M059J (cell line): ENCODE measurements at regions not wholly inside any gene's neighbourhood (a gene's known extent, or its start where the extent isn't known, plus 50 kb on each side); places are given as distances from the start of the nearest gene placed in this dataset.
"Not testable (repeated sequence)": the region's sequence is repeated elsewhere in the genome, so short reads cannot be mapped to it uniquely, and the experiment has no call there.

Experiments
- DNase-seq: peaks from one replicate; pipeline ENCODE4 v3.0.0-alpha.2; 2012; ENCODE audit warnings: low read depth

DNA sequence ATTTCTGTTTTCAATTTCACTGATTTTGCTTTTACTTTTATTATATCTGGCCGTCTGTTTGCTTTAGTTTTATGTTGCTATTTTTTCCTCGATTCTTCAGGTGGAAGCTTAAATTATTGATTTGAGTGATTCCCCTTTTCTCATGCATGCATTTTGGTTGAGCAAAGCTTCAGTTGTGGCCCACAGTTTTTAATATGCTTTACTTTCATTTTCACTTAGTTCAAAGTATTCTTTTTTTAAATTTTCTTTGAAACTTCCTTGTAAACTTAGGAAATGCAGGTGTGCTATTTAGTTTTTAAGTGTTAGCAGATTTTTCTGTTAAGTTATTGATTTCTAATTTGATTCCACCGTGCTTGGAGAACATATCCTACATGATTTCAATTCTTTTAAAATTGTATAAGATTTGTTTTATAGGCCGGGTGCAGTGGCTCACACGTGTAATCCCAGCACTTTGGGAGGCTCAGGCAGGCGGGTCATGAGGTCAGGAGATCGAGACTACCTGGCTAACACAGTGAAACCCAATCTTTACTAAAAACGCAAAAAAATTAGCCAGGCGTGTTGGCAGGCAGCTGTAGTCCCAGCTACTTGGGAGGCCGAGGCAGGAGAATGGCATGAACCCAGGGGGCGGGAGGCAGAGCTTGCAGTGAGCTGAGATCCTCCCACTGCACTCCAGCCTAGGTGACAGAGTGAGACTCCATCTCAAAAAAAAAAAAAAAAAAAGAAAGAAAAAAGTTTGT, 531.2 kb downstream of the KIF2B start:
- no peak for DNase-seq

DNA sequence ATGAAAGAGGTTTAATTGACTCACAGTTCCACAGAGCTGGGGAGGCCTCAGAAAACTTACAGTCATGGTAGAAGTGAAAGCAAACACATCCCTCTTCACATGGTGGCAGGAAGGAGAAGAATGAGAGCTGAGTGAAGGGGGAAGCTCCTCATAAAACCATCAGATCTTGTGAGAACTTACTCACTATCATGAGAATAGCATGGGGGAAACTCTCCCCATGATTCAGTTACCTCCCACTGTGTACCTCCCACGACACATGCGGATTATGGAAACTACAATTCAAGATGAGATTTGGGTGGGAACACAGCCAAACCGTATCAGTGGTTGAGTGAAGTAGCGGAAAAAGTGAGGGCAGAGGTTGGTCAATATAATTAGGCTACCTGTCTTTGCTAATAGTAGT, 538.3 kb downstream of the KIF2B start:
- DNase-seq, result not testable (repeated sequence)

DNA sequence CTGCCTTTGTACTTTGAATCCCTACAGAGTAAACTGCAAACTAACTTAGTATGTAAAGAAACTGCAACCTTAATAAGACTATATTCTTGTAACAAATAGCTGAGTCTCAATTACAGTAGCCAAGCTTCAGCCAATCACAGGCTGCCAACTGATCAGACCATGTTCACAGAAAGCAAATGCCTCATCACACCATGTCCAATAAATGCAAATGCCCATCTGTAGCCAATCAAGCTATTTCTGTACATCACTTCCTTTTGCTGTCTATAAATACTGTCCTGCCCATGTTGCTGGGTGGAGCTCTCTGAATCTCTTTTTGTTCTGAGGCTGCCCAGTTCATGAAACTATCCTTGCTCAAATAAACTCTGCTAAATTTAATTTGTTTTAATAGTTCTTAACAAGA, 531.7 kb upstream of the TOM1L1 start:
- no peak for DNase-seq

DNA sequence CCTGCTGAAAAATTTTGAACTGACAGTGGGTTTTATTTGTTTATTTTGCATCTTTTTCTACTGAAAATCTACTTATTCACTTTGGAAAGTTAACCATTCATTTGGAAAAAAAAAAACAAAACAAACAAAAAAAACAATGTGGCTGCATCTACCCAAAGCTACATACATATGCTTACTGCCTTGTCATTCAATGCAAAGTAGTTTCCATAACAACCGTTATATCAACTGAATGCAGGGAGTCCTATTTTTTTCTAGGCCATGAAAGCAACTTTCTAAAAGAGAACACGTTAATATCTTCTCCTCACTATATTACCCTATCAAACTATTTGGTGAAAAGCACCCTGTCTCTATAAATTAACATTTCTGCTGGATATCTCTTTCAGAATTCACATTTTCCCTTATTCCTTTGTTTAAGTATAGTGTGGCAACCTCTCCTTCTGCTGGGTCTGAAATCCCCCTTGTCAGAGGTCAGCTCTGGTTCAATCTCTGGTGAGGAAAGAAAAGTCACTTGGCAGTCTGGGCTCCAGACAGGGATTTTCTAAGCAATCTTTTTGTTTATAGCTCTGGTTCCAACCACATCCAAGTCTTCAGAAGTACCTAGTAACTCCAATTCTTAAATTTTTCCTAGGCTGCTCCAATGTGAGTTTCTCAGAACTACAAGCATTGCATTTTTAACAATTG, 528.4 kb upstream of the TOM1L1 start:
- DNase-seq, result no peak

DNA sequence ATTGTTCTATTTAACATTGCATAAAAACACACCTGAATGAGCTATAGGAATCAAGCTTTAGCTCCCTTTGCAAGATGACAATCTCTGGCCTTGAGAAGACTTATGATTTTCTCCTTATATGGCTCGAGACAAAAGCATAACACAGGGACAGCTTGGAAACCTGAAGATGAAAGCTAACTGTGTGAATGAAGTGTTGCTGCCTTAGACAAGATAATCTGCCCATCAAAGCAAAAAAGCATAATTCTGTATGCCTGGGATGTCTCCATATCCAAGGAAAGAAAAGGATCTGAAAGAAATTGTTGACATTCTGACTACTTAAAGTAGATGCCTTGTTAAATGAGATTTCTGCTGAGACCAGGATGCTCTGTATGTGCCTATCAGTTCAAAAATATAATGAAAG, 526.7 kb upstream of the TOM1L1 start:
- no peak for DNase-seq

DNA sequence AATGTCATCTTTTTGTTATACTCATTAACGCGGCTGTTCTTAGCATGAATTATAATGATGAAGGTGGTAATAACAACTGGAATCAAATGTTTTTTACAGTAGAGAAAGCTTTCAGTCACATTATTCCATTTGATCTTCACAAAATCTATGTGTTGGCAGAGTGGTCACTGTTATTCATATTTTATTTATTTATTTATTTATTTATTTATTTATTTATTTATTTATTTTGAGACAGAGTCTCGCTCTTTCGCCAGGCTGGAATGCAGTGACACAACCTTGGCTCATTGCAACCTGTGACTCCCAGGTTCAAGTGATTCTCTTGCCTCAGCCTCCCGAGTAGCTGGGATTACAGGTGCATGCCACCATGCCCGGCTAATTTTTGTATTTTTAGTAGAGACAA, 524.2 kb upstream of the TOM1L1 start:
- DNase-seq, result not testable (repeated sequence)

DNA sequence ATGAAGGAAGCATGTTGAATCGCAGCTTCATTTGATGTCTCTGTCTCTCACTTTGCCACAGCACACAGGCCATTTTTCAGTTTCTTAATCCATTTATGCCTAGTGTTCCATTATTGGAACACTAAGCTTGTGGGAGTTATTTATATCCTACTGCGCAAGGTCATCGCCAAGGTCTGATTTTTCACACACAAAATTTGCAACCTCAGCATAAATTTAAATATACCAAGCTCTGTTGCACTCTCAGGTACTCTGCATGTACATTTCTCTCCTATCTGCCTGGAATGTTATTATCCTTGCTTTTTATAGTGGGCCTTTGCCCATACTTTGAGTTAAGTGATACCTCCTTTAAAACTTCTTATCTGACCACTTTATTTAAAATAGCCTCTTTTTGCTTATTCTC, 519.2 kb upstream of the TOM1L1 start:
- no peak for DNase-seq

DNA sequence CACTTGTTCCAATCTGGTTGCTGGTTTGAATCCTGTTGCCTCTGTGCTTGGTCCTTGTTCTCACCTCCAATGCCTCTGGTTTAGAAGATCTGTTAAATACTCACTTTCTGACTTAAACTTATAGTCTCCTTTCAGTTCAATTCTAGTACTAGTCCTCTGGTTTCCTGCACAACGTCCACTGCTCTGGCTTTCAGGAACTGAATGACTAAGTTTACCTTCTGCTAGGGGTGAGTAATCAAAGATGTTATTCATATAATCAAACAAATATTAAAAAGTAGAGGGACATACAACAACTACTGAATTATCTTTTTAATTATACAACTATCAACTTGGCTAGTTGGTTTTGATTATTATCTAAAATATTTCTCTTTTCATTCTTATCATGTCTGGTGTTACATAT, 496.4 kb upstream of the TOM1L1 start:
- DNase-seq, result no peak

DNA sequence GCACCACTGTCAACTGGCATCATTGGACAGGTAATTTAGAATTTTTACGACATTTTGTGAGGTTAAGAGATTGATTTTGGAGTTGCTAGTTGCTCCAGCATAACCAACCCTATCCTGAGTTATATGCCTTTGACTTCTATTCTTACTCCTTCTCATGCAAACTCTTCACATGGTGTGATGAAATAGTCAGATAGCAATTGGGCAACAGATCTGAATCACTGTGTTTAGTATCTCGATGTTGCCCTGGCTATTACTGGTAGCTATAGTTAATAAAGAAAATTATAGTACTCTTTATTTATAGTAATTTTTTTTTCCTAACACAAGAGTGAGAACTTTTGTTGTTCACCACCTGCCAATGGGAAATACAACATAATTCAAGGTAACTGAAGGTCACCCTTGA, 494.8 kb upstream of the TOM1L1 start:
- no peak for DNase-seq

DNA sequence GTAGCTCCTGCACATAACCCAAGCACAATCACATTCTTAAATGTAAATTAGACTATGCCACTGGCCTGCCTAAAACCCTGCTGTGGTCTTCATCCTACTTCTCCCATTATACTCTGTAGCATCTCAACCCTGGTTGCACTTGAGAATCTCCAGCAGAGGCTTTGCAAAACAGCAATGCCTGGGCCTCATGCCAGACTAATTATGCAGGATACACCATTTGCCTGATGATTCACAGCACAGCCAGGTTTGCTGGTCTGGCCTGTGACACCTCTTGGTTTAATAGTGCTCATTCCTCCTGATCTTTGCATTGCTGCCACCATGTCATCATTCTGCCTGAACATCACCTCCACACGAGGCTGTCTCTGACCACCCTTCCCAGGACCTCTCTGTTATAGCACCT, 491.9 kb upstream of the TOM1L1 start:
- DNase-seq, result no peak

DNA sequence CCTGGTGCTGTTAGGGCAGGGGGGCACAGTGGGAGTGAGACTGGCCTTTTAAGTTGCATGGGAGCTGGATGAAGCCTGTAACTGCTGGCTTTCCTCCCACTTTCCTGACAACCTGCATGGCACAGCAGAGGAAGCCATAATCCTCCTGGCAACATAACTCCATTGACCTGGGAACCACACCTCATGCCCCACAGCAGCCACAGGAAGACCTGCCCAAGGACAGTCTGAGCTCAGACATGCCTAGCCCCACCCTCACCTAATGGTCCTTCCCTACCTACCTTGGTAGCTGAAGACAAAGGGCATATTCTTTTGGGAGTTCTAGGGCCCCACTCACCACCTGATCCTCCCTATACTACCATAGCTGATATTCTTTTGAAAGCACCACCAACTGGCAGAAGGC, 482.2 kb upstream of the TOM1L1 start:
- no peak for DNase-seq

DNA sequence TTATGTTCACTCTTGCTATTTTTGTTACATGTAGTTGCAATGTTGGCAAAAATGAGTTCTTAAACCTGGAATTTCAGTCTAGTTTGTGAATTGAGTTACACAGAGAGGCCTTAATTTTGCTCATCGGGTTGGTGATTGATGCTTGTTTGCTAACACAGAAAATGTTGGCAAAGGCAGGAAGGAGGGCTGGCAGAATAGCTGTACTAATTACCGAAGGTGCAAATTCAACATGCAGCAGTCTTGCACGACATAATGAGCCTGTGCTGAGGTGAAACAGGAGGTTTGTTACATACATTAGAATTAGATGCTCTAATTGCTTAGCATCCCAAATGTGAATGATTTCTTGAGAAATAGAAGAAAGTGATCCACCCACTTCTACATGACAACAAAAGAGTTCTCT, 475.0 kb upstream of the TOM1L1 start:
- DNase-seq, result no peak

DNA sequence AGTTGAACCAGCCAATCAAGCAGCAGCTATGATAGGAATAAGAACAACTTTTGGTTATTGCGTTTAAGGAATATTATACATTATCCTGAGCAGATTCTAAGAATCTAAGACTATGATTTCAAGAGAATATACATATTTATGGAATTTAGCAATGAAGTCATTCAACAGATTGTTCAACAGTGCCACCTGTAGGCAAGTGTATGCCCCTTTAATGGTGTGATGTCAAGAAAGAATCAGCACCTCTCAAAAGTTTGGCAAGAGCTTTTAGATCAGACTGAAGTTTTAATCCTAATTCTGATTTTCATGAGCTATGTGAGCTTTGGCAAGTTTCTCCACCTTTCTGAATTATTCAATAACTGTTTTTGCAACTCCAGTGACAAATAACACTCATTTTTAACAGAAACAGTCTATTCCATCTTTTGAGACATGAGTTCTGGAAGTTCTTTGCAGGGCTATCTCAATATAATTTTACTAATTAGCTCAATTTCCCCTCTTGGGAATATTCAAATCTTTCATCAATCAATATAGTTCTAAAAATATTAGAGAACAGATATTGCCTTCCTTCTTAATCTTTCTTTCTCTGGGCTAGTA, 474.3 kb upstream of the TOM1L1 start:
- no peak for DNase-seq

DNA sequence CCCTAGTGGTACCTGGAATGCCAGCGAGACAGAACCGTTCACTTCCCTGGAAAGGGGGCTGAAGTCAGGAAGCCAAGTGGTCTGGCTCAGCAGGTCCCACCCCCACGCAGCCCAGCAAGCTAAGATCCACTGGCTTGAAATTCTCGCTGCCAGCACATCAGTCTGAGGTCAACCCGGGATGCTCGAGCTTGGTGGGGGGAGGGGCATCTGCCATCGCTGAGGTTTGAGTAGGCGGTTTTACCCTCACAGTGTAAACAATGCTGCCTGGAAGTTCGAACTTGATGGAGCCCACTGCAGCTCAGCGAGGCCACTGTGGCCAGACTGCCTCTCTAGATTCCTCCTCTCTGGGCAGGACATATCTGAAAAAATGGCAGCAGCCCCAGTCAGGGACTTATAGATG, 464.7 kb upstream of the TOM1L1 start:
- DNase-seq, result no peak

DNA sequence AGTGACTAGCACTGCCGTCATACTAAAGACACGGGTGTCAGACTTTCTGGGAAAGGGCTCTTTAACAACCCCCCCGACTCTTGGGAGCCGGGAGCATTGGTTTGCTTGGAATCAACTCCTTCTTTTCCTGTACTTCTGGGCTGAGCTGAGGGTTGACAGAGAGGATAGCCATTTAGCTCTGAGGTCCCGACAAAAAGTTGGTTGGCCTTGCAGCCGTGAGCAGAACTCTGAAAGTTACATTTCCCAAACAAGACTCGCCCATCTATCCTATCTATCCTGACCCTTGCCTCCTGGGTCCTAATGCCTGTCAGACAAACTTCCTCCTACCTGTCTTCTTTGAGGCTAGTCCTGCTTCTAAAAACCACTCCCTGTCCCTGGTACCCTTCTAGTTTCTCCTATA, 460.8 kb upstream of the TOM1L1 start:
- DNase-seq, result no peak

DNA sequence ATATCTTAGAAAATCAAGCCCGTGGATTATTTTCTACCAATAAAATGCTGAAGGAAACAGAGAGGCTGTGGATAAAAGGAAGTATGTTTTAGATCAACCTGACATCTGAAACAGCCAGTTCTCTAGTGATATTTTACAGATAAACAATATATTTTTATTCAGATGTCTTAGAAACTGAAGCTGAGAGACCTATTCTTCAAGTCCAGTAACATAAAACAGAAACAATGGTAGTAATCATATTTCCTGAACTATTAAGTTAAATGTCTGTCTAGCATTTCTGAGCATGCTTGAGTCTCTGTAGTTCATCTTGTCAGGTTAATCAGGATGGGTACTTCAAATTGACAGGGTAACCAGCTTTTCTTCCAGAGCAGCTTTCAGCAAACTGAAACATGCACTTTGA, 449.6 kb upstream of the TOM1L1 start:
- no peak for DNase-seq

DNA sequence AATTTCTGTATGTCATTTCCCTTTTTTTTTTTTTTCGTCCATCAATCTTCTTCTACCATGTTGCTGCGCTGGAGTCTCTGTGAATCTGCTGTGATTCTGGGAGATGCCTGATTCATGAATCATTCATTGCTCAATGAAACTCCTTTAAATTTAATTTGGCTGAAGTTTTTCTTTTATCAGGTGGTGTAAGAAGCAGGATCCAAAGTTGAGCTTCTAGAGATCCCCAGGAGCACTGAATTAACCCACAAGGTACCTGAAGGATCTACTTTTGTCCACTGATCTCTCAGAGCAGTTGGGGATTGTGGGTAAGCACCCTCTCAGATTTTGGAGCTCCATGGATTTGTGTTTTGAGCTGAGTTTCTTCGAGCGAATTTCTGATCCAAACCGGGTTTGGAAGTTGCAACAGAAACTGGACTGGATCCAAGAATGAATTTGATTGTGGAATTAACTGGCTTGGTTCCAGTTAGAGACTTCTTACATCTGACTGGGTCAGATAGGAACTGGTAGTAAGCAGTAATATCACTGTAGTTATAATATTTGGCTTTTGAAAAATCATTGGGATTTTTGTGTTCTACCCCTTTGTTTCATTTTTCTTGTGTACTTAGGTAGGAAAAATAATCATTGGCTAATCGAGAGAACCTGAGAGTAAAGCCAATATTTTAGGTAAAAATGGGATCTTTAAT, 447.8 kb upstream of the TOM1L1 start:
- DNase-seq, result no peak

DNA sequence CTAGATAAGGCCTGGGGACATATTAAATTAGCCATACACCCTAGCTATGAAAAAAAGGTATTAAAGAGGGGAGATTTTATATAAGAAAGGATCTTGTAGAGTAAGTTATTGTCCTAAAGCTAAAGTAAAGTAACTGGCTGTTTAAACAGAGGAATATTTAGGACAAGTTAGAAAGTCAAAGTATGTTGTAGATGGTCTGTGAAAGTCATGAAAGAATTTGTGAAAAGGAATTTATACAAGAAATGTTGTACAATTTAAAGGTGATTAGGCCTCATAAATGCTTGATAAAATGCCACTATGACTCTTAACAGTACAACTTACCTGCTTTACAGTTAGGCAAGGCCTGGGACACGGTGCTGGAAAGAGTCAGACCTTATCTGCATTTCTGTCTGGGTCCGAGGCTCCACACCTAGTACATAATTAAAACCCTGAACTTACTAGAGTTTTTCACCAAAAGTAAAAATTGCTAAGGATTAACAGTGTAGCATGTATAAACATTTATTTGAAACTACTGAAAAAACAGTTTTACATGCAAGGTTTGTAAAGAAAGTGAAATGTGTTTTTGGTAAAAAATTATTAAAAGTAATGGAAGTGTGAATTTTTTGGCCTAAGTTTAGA, 445.3 kb upstream of the TOM1L1 start:
- DNase-seq, result peak; percentile 0

DNA sequence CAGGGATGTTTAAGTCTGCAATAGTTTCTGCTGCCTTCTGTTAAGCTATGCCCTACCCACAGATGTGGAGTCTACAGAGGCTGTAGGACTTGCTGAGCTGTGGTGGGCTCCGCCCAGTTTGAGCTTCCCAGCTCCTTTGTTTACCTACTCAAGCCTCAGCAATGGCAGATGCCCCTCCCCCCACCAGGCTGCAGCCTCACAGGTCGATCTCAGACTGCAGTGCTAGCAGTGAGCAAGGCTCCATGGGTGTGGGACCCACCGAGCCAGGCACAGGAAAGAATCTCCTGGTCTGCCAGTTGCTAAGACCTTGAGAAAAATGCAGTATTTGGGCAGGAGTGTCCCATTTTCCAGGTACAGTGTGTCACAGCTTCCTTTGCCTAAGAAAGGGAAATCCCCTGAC, 435.2 kb upstream of the TOM1L1 start:
- not testable (repeated sequence) for DNase-seq

DNA sequence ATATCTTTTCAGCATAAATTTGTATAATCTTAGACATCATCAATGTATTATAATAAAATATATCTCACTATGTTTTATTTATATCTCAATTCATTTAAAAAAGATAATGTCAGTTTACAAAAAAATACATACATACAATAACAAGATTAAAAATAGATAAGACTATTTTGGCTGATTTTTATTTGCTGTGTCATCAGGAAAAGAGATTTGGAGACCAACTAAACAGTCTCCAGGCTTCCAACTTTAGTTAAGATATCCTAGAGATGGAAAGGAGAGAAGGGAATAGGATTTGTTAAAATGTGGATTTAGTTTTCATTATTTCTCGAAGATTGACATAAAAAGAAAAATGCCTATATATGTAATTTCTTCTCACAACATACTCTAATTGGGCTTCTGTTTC, 433.8 kb upstream of the TOM1L1 start:
- DNase-seq, result no peak

DNA sequence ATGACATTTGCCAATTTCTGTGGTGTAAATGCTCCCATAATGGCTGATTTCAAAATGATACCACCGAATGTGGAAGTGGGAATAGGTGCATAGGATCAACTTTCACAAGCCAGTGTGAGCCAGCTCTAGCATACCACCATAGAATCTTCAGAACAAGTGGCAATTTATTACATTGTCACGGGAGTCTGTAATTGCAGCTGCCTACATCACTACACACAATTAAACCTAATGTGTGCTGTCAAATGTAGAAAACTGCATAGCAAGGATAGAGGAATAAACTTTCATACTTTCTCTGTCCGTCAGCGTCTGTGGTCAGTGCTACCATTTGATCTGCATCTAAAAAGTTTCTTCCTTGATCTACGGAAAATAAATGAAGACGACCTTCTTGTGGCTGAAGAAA, 417.8 kb upstream of the TOM1L1 start:
- DNase-seq, result no peak

DNA sequence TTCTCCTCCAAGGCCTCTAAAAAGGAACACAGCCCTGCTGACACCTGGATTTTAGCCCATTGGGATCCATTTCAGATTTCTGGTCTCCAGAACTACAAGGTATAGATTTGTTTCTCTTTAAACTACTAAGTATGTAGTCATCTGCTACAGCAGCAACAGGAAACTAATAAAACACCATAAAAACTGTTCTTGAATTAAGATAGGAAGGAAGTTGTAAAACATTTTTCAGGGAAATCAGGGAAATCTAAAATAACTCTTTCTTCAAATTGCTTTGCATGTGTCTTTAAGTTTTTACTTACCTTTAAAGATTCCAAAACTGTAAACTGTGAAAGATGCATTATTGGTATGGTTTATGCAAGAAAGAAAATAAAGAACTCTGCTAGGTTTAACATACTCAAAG, 407.0 kb upstream of the TOM1L1 start:
- no peak for DNase-seq
